ENCODE measurements at regions not wholly inside any gene's neighbourhood (a gene's known extent, or its start where the extent isn't known, plus 50 kb on each side); places are given as distances from the start of the nearest gene placed in this dataset.
A peak's percentile ranks its signal among the peaks of the same experiment; 100 is the strongest.
"Not testable (repeated sequence)": the region's sequence is repeated elsewhere in the genome, so short reads cannot be mapped to it uniquely, and the experiment has no call there.

GRCh38 chr1:241442686-241443085, 76.9 kb downstream of the FH start:
- TF ChIP-seq CTCF (conservative IDR thresholded peaks at IDR 0.05; ENCODE audit: low read depth, low read length) (no peak), EZH2 (IDR thresholded peaks at IDR 0.05; ENCODE audit: low read length, unreplicated experiment) (no peak), EZH2phosphoT487 (IDR thresholded peaks at IDR 0.05; ENCODE audit: borderline replicate concordance, low read length) (no peak)
- H3K27ac ChIP-seq (ENCODE audit: low read length), result no peak overlapping the region
- CTCF ChIA-PET, result no interaction called here
- peaks cover 11% of the 10 kb centered on the region for H3K9me3 ChIP-seq (ENCODE audit: low read length)
- peaks cover 4% of the 10 kb centered on the region; the same call in 1 of the 2 replicates for H3K36me3 ChIP-seq (ENCODE audit: low read depth, low read length)
- H3K9me2 ChIP-seq (replicated peaks; ENCODE audit: low read length), result no peaks in the 10 kb centered on the region
- POLR2A ChIA-PET (ENCODE audit: unreplicated experiment), result interaction anchor here (0.5 kb wide), 1 partner anchor 408 kb away, joined by 3 read pairs; no protein-coding TSS in a partner anchor
- H3K79me2 ChIP-seq (ENCODE audit: low read length), result no peaks in the 10 kb centered on the region
- no peak overlapping the region for H3K4me2 ChIP-seq (ENCODE audit: low read length)
- H3K27me3 ChIP-seq (ENCODE audit: low read length), result no peaks in the 10 kb centered on the region
- H3K9ac ChIP-seq (ENCODE audit: low read length), result no peak overlapping the region
- BruUV-seq (replicated peaks), result no TSS peak
- intact Hi-C loops (cut with micrococcal nuclease), result no loop called here
- H3K4me3 ChIP-seq (ENCODE audit: low read length), result no peak overlapping the region
- peaks cover 6% of the 10 kb centered on the region; the same call in 1 of the 2 replicates for H3K4me1 ChIP-seq (ENCODE audit: insufficient read depth, low read length)
- H2AFZ ChIP-seq (ENCODE audit: low read length), result no peak overlapping the region
- DNase-seq, result no peak
- ATAC-seq, result no peak
- H4K20me1 ChIP-seq (ENCODE audit: low read length), result no peaks in the 10 kb centered on the region
- H3F3A ChIP-seq (ENCODE audit: low read length, unreplicated experiment), result no peaks in the 10 kb centered on the region

DNA sequence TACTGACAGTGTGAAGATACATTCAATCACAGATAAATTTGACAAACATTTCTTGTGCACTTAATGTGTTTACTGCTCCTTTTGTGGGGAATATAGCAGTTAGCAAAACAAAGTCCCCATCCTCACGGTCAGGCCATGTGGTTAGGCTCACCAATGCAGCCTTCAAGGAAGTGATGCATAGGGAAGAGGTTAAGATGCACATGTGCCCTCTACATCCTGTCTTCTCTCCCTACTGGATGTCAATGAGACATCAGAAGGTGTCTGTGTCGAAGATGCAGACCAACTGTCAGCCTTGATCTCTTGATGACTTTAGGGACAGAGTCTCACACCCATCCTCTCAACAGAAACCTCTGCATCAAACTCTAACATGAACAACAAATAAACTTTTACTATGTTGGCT, 78.7 kb downstream of the FH start:
- Histone ChIP-seq H3K4me2 (ENCODE audit: low read length) (no peak overlapping the region), H3K27me3 (ENCODE audit: low read length) (no peaks in the 10 kb centered on the region), H3K36me3 (ENCODE audit: low read depth, low read length) (peaks cover 4% of the 10 kb centered on the region; the same call in 1 of the 2 replicates), H3K9me2 (replicated peaks; ENCODE audit: low read length) (no peaks in the 10 kb centered on the region), H3K27ac (ENCODE audit: low read length) (no peak overlapping the region), H3K4me3 (ENCODE audit: low read length) (no peak overlapping the region), H3F3A (ENCODE audit: low read length, unreplicated experiment) (no peaks in the 10 kb centered on the region), H3K79me2 (ENCODE audit: low read length) (no peaks in the 10 kb centered on the region), H2AFZ (ENCODE audit: low read length) (no peak overlapping the region), H3K9me3 (ENCODE audit: low read length) (peaks cover 11% of the 10 kb centered on the region), H4K20me1 (ENCODE audit: low read length) (no peaks in the 10 kb centered on the region), H3K9ac (ENCODE audit: low read length) (no peak overlapping the region), H3K4me1 (ENCODE audit: insufficient read depth, low read length) (no peaks in the 10 kb centered on the region)
- DNase-seq (no peak), ATAC-seq (no peak)
- no TSS peak for BruUV-seq (replicated peaks)
- POLR2A ChIA-PET (ENCODE audit: unreplicated experiment), result no interaction called here
- CTCF ChIA-PET, result no interaction called here
- intact Hi-C loops (cut with micrococcal nuclease), result no loop called here
- TF ChIP-seq EZH2 (IDR thresholded peaks at IDR 0.05; ENCODE audit: low read length, unreplicated experiment), result no peak
- TF ChIP-seq EZH2phosphoT487 (IDR thresholded peaks at IDR 0.05; ENCODE audit: borderline replicate concordance, low read length), result no peak
- TF ChIP-seq CTCF (conservative IDR thresholded peaks at IDR 0.05; ENCODE audit: low read depth, low read length), result no peak

GRCh38 chr1:241438686-241439085, 80.9 kb downstream of the FH start:
- BruUV-seq (replicated peaks); H3K27ac ChIP-seq (ENCODE audit: low read length); H3K4me2 ChIP-seq (ENCODE audit: low read length); H3K27me3 ChIP-seq (ENCODE audit: low read length); CTCF ChIA-PET; H3F3A ChIP-seq (ENCODE audit: low read length, unreplicated experiment); H3K4me3 ChIP-seq (ENCODE audit: low read length); H3K9ac ChIP-seq (ENCODE audit: low read length); H2AFZ ChIP-seq (ENCODE audit: low read length); H4K20me1 ChIP-seq (ENCODE audit: low read length); H3K4me1 ChIP-seq (ENCODE audit: insufficient read depth, low read length); POLR2A ChIA-PET (ENCODE audit: unreplicated experiment); H3K36me3 ChIP-seq (ENCODE audit: low read depth, low read length); ATAC-seq; H3K9me2 ChIP-seq (replicated peaks; ENCODE audit: low read length); H3K9me3 ChIP-seq (ENCODE audit: low read length); intact Hi-C loops (cut with micrococcal nuclease); H3K79me2 ChIP-seq (ENCODE audit: low read length): not testable (repeated sequence)
- peak; percentile 71 for DNase-seq

Measured in PC-3 (cell line).